ENCODE measurements at regions not wholly inside any gene's neighbourhood (a gene's known extent, or its start where the extent isn't known, plus 50 kb on each side); places are given as distances from the start of the nearest gene placed in this dataset.

GRCh38 chr3:6528951-6529350, 332.0 kb upstream of the GRM7 start:
- DNase-seq = no peak

- DNase-seq = no peak
Measured at GRCh38 chr3:6531153-6531552, 329.8 kb upstream of the GRM7 start.

GRCh38 chr3:6532101-6532500, 328.8 kb upstream of the GRM7 start:
- no peak for DNase-seq

- no peak for DNase-seq
Measured at GRCh38 chr3:6540981-6541380, 319.9 kb upstream of the GRM7 start.

GRCh38 chr3:6542795-6543194, 318.1 kb upstream of the GRM7 start:
- DNase-seq = no peak

- DNase-seq = no peak
Measured at GRCh38 chr3:6549296-6549695, 311.6 kb upstream of the GRM7 start.

- DNase-seq = no peak
Measured at GRCh38 chr3:6551165-6551564, 309.8 kb upstream of the GRM7 start.

GRCh38 chr3:6560259-6560658, 300.7 kb upstream of the GRM7 start:
- DNase-seq = no peak

GRCh38 chr3:6567241-6567640, 293.7 kb upstream of the GRM7 start:
- DNase-seq = no peak

- no peak for DNase-seq
Measured at GRCh38 chr3:6568999-6569493, 291.9 kb upstream of the GRM7 start.

GRCh38 chr3:6571448-6571847, 289.5 kb upstream of the GRM7 start:
- no peak for DNase-seq

- DNase-seq = no peak
Measured at GRCh38 chr3:6577584-6577983, 283.3 kb upstream of the GRM7 start.

GRCh38 chr3:6578526-6578925, 282.4 kb upstream of the GRM7 start:
- DNase-seq = no peak

- no peak for DNase-seq
Measured at GRCh38 chr3:6580808-6581207, 280.1 kb upstream of the GRM7 start.

GRCh38 chr3:6585360-6585759, 275.6 kb upstream of the GRM7 start:
- no peak for DNase-seq

GRCh38 chr3:6600237-6600636, 260.7 kb upstream of the GRM7 start:
- no peak for DNase-seq

- DNase-seq = no peak
Measured at GRCh38 chr3:6601374-6601773, 259.5 kb upstream of the GRM7 start.

- no peak for DNase-seq
Measured at GRCh38 chr3:6602329-6602728, 258.6 kb upstream of the GRM7 start.

GRCh38 chr3:6605227-6605626, 255.7 kb upstream of the GRM7 start:
- DNase-seq = no peak

- no peak for DNase-seq
Measured at GRCh38 chr3:6608843-6609242, 252.1 kb upstream of the GRM7 start.

- DNase-seq = no peak
Measured at GRCh38 chr3:6612034-6612616, 248.8 kb upstream of the GRM7 start.

- no peak for DNase-seq
Measured at GRCh38 chr3:6622260-6622659, 238.7 kb upstream of the GRM7 start.

GRCh38 chr3:6622712-6623111, 238.2 kb upstream of the GRM7 start:
- no peak for DNase-seq

- DNase-seq = no peak
Measured at GRCh38 chr3:6631376-6631775, 229.5 kb upstream of the GRM7 start.

GRCh38 chr3:6640907-6641306, 220.0 kb upstream of the GRM7 start:
- no peak for DNase-seq

Data from T-helper 1 cell (primary cell).